ENCODE measurements at regions not wholly inside any gene's neighbourhood (a gene's known extent, or its start where the extent isn't known, plus 50 kb on each side); places are given as distances from the start of the nearest gene placed in this dataset.

GRCh38 chr6:109897025-109897424 lies 81.1 kb upstream of the GPR6 start:
- no peaks in the 10 kb centered on the region for H3K4me1 ChIP-seq
- H3K4me3 ChIP-seq: no peak overlapping the region
- H3K36me3 ChIP-seq: no peaks in the 10 kb centered on the region
- 80% methylated on average over 1 of the region's 2 CpGs; no CpG with 5 or more reads in 1 of the 2 donors for WGBS, 2 donors (ENCODE audit: low coverage in 1 of 2)
- H3K27ac ChIP-seq: no peak overlapping the region
- H3K9me3 ChIP-seq: no peaks in the 10 kb centered on the region
- no peak for ATAC-seq
- no peak for TF ChIP-seq POLR2A (IDR thresholded peaks at IDR 0.05)
- no peak for TF ChIP-seq POLR2AphosphoS5 (IDR thresholded peaks at IDR 0.05)
- TF ChIP-seq EP300 (IDR thresholded peaks at IDR 0.05): no peak
- no peak for TF ChIP-seq CTCF (IDR thresholded peaks at IDR 0.05)
- H3K27me3 ChIP-seq: no peaks in the 10 kb centered on the region

- no peak overlapping the region for H3K4me3 ChIP-seq
- no peak for ATAC-seq
- H3K27ac ChIP-seq: no peak overlapping the region
- no peaks in the 10 kb centered on the region for H3K4me1 ChIP-seq
- H3K27me3 ChIP-seq: no peaks in the 10 kb centered on the region
- WGBS, 2 donors (ENCODE audit: low coverage in 1 of 2): 83 to 84% methylated on average over 2 of the region's 2 CpGs
- TF ChIP-seq POLR2A (IDR thresholded peaks at IDR 0.05) (no peak), CTCF (IDR thresholded peaks at IDR 0.05) (no peak), EP300 (IDR thresholded peaks at IDR 0.05) (no peak), POLR2AphosphoS5 (IDR thresholded peaks at IDR 0.05) (no peak)
- no peaks in the 10 kb centered on the region for H3K9me3 ChIP-seq
- H3K36me3 ChIP-seq: no peaks in the 10 kb centered on the region
These were observed 80.5 kb upstream of the GPR6 start for GRCh38 chr6:109897561-109898080.

DNA sequence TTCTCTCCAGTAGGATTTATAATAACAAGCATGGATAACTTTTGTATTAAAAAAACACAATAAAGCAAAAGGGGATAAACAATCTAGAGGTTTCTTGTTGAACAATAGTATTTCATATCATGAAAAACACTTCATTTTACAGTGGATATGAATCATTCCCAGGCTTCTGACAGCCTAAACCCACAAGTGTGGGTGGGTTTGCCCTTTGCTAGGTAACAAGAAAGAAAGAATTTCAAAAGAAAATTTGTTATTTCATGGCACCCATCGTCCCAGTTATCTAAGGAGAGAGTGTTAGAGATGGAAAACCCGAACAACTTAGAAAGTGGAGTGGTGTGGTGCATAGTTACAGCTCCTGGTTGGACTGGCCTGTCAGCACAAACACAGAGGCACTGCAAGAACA lies 76.1 kb upstream of the GPR6 start:
- H3K4me1 ChIP-seq: no peaks in the 10 kb centered on the region
- H3K27me3 ChIP-seq: no peaks in the 10 kb centered on the region
- no peak overlapping the region for H3K27ac ChIP-seq
- no peaks in the 10 kb centered on the region for H3K36me3 ChIP-seq
- no peak overlapping the region for H3K4me3 ChIP-seq
- WGBS, 2 donors (ENCODE audit: low coverage in 1 of 2): 40 to 47% methylated on average over 1 to 2 of the region's 2 CpGs
- H3K9me3 ChIP-seq: peaks cover 0 to 3% (median 0%) of the 10 kb centered on the region in 3 donors
- no peak for TF ChIP-seq EP300 (IDR thresholded peaks at IDR 0.05)
- TF ChIP-seq CTCF (IDR thresholded peaks at IDR 0.05): no peak
- no peak for TF ChIP-seq POLR2AphosphoS5 (IDR thresholded peaks at IDR 0.05)
- no peak for TF ChIP-seq POLR2A (IDR thresholded peaks at IDR 0.05)
- no peak for ATAC-seq

DNA sequence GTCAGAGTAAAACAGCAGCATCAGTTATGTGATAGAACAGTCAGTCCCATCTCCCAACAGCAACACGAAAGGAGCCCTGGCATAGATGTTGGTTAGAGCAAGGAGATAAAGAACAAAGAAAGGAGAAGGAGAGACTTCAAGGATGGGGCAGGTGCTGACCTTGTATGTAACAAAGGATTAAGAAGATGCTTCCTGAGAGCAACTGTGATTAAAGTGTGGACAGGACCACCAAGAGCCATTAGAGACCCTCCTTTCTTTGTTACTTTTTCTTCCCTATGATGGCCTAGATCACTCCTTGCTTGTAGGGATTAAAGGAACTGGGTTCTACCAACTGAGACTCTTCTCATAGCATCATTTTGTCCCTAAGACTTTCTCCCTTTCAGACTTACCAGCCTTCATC lies 75.2 kb upstream of the GPR6 start:
- no peak overlapping the region for H3K4me3 ChIP-seq
- WGBS, 2 donors (ENCODE audit: low coverage in 1 of 2): 67 to 100% methylated on average over 1 of the region's 1 CpG
- no peaks in the 10 kb centered on the region for H3K27me3 ChIP-seq
- peaks cover 0 to 10% (median 0%) of the 10 kb centered on the region in 3 donors for H3K9me3 ChIP-seq
- ATAC-seq: no peak
- no peaks in the 10 kb centered on the region for H3K36me3 ChIP-seq
- no peaks in the 10 kb centered on the region for H3K4me1 ChIP-seq
- H3K27ac ChIP-seq: no peak overlapping the region
- TF ChIP-seq POLR2A (IDR thresholded peaks at IDR 0.05) (no peak), POLR2AphosphoS5 (IDR thresholded peaks at IDR 0.05) (no peak), CTCF (IDR thresholded peaks at IDR 0.05) (no peak), EP300 (IDR thresholded peaks at IDR 0.05) (no peak)

DNA sequence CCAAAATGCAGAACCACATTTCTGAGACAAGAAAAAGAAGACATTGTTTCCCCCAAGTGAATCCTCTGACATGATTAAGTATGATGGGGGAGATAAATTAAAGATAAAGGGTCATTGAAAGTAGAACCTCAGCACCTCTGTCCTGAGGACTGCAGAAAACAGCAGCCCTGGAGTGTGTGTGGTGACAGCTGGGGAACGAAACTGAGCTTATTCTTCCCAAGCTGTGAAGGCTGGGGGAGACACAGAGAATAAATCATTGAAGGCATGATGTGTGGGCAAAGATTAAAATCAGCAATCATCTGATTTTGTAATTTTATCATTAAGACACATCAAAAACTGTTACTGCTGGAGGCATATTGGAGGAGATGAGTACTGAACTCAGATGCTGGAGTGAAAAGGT lies 67.5 kb upstream of the GPR6 start:
- ATAC-seq: no peak
- 11 to 50% methylated on average over 1 of the region's 1 CpG for WGBS, 2 donors (ENCODE audit: low coverage in 1 of 2)
- TF ChIP-seq POLR2AphosphoS5 (IDR thresholded peaks at IDR 0.05): no peak
- TF ChIP-seq POLR2A (IDR thresholded peaks at IDR 0.05): no peak
- TF ChIP-seq CTCF (IDR thresholded peaks at IDR 0.05): no peak
- TF ChIP-seq EP300 (IDR thresholded peaks at IDR 0.05): no peak
- H3K27me3 ChIP-seq: no peaks in the 10 kb centered on the region
- no peak overlapping the region for H3K27ac ChIP-seq
- no peaks in the 10 kb centered on the region for H3K4me1 ChIP-seq
- H3K4me3 ChIP-seq: no peak overlapping the region
- H3K36me3 ChIP-seq: no peaks in the 10 kb centered on the region
- peaks cover 0 to 10% (median 0%) of the 10 kb centered on the region in 3 donors for H3K9me3 ChIP-seq

All from gastroesophageal sphincter (tissue), 4 donors.